ENCODE measurements at regions not wholly inside any gene's neighbourhood (a gene's known extent, or its start where the extent isn't known, plus 50 kb on each side); places are given as distances from the start of the nearest gene placed in this dataset.

DNA sequence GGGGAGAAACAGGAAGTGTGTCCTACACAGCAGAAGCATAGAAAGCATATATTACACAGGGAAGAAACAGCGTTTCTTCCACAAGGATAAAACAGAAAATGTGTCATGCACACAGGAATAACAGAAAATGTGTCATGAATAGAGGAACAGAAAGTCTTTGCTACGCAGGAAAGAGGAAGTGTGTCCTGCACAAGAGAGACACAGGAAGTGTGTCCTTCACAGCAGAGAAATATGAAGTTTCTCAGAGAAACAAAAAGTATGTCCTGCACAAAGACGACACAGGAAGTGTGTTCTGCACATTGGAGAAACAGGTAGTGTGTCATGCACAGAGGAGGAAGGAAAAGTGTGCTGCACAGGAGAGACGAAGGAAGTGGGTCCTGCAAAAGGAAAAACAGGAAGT lies 835.3 kb downstream of the CDY2B start:
- Histone ChIP-seq H3K27me3 (ENCODE audit: control insufficient read depth, low read length) (no peaks in the 10 kb centered on the region), H3K4me2 (ENCODE audit: low read length) (peak overlapping the region; percentile 16; the same call in 1 of the 2 replicates), H3K9me2 (replicated peaks; ENCODE audit: control insufficient read depth, low read length) (no peaks in the 10 kb centered on the region), H3K79me2 (ENCODE audit: control insufficient read depth, low read length) (no peaks in the 10 kb centered on the region), H4K20me1 (ENCODE audit: control insufficient read depth, insufficient read depth, low read depth, low read length) (no peaks in the 10 kb centered on the region), H3K9me3 (ENCODE audit: control insufficient read depth, insufficient read depth, low read length) (peaks cover 26% of the 10 kb centered on the region; the same call in 1 of the 2 replicates), H3K4me3 (ENCODE audit: low read length) (no peak overlapping the region), H3K4me1 (ENCODE audit: control insufficient read depth, low read length) (peaks cover 17% of the 10 kb centered on the region), H3F3A (ENCODE audit: control insufficient read depth, insufficient read depth) (peaks cover 19% of the 10 kb centered on the region), H3K27ac (ENCODE audit: low read depth, low read length) (peak overlapping the region; percentile 70), H3K36me3 (ENCODE audit: control insufficient read depth, low read length) (no peaks in the 10 kb centered on the region)
- TF ChIP-seq, protein P1, sequence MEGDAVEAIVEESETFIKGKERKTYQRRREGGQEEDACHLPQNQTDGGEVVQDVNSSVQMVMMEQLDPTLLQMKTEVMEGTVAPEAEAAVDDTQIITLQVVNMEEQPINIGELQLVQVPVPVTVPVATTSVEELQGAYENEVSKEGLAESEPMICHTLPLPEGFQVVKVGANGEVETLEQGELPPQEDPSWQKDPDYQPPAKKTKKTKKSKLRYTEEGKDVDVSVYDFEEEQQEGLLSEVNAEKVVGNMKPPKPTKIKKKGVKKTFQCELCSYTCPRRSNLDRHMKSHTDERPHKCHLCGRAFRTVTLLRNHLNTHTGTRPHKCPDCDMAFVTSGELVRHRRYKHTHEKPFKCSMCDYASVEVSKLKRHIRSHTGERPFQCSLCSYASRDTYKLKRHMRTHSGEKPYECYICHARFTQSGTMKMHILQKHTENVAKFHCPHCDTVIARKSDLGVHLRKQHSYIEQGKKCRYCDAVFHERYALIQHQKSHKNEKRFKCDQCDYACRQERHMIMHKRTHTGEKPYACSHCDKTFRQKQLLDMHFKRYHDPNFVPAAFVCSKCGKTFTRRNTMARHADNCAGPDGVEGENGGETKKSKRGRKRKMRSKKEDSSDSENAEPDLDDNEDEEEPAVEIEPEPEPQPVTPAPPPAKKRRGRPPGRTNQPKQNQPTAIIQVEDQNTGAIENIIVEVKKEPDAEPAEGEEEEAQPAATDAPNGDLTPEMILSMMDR (IDR thresholded peaks at IDR 0.05; ENCODE audit: low read depth, low read length, poor library complexity, severe bottlenecking) = no peak
- no peak for TF ChIP-seq EZH2phosphoT487 (IDR thresholded peaks at IDR 0.05; ENCODE audit: borderline replicate concordance, low read length)

DNA sequence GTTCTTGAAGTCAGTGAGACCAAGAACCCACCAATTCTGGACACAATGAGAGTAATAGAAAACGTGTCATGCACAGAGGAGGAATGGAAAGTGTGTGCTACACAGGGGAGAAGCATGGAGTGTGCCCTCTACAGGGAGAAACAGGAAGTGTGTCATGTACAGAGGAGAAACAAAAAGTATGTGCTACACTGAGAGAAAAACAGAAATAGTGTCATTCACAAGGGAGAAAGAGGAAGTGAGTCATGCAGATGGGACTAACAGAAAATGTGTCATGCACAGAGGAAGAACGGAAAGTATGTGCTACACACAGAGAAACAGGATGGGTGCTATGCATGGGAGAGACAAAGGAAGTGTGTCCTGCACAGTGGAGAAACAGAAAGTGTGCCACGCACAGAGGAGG lies 835.7 kb downstream of the CDY2B start:
- Histone ChIP-seq H3F3A (ENCODE audit: control insufficient read depth, insufficient read depth) (peaks cover 19% of the 10 kb centered on the region), H3K36me3 (ENCODE audit: control insufficient read depth, low read length) (no peaks in the 10 kb centered on the region), H4K20me1 (ENCODE audit: control insufficient read depth, insufficient read depth, low read depth, low read length) (no peaks in the 10 kb centered on the region), H3K9me2 (replicated peaks; ENCODE audit: control insufficient read depth, low read length) (no peaks in the 10 kb centered on the region), H3K27me3 (ENCODE audit: control insufficient read depth, low read length) (no peaks in the 10 kb centered on the region), H3K4me3 (ENCODE audit: low read length) (no peak overlapping the region), H3K4me1 (ENCODE audit: control insufficient read depth, low read length) (peaks cover 17% of the 10 kb centered on the region), H3K27ac (ENCODE audit: low read depth, low read length) (peak overlapping the region; percentile 70), H3K79me2 (ENCODE audit: control insufficient read depth, low read length) (no peaks in the 10 kb centered on the region), H3K4me2 (ENCODE audit: low read length) (peak overlapping the region; percentile 16; the same call in 1 of the 2 replicates), H3K9me3 (ENCODE audit: control insufficient read depth, insufficient read depth, low read length) (peaks cover 26% of the 10 kb centered on the region; the same call in 1 of the 2 replicates)
- TF ChIP-seq, protein P1 (IDR thresholded peaks at IDR 0.05; ENCODE audit: low read depth, low read length, poor library complexity, severe bottlenecking) = peak; percentile 32
- TF ChIP-seq EZH2phosphoT487 (IDR thresholded peaks at IDR 0.05; ENCODE audit: borderline replicate concordance, low read length) = no peak

DNA sequence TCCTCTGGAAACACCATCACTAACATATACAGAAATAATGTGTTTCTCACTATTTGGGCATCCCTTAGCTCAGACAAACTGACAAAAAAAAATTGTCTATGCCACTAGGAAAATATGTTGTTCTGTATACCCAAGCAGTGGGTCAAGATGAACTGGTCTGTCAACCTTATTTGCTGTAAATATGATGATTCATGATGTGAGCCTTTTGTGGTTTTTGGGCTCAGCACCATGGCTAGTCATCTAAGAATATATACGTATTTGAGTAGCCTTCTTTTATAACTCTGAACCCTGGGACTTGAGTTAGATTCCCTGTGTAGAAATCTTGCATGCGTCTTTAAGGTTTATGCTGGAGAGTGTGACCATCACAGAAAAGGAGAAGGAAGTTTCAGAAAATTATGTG lies 841.6 kb downstream of the CDY2B start:
- H3K36me3 ChIP-seq (ENCODE audit: control insufficient read depth, low read length) = no peaks in the 10 kb centered on the region
- H3K4me2 ChIP-seq (ENCODE audit: low read length) = no peak overlapping the region
- H3K4me3 ChIP-seq (ENCODE audit: low read length) = no peak overlapping the region
- no peak overlapping the region for H3K27ac ChIP-seq (ENCODE audit: low read depth, low read length)
- H3K9me3 ChIP-seq (ENCODE audit: control insufficient read depth, insufficient read depth, low read length) = peaks cover 4% of the 10 kb centered on the region; the same call in 1 of the 2 replicates
- H3K27me3 ChIP-seq (ENCODE audit: control insufficient read depth, low read length) = no peaks in the 10 kb centered on the region
- no peaks in the 10 kb centered on the region; the same call in 1 of the 2 replicates for H3F3A ChIP-seq (ENCODE audit: control insufficient read depth, insufficient read depth)
- no peaks in the 10 kb centered on the region for H3K4me1 ChIP-seq (ENCODE audit: control insufficient read depth, low read length)
- no peaks in the 10 kb centered on the region for H4K20me1 ChIP-seq (ENCODE audit: control insufficient read depth, insufficient read depth, low read depth, low read length)
- no peaks in the 10 kb centered on the region for H3K9me2 ChIP-seq (replicated peaks; ENCODE audit: control insufficient read depth, low read length)
- TF ChIP-seq, protein P1 (IDR thresholded peaks at IDR 0.05; ENCODE audit: low read depth, low read length, poor library complexity, severe bottlenecking) = no peak
- no peak for TF ChIP-seq EZH2phosphoT487 (IDR thresholded peaks at IDR 0.05; ENCODE audit: borderline replicate concordance, low read length)
- no peaks in the 10 kb centered on the region for H3K79me2 ChIP-seq (ENCODE audit: control insufficient read depth, low read length)
